ENCODE measurements at regions not wholly inside any gene's neighbourhood (a gene's known extent, or its start where the extent isn't known, plus 50 kb on each side); places are given as distances from the start of the nearest gene placed in this dataset.

DNA sequence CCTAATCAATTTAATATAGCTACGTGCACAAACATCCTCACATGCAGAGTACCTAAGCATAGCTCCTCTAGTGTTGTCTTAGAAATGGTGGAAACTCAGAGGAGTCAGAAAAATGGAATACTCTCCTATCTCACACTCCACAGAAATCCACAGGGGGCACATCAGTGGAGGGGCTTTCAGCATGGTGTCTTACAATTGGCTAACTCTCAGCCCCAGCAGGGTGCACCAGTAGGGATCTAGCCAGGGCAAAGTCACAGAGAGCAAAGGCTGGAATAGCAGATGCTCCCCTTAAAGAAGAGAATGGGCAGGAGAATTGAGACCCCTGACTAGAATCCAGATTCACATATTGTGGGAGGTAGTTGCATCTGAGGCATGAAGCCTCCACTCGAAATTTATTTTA is 135.7 kb downstream of the MAIP1 start:
- Histone ChIP-seq H3K9me3 (ENCODE audit: control insufficient read depth, insufficient read depth, low read depth, low read length) (no peaks in the 10 kb centered on the region), H3K9ac (ENCODE audit: insufficient read depth, low read length) (no peak overlapping the region), H3K4me3 (replicated peaks in 1 of 4; ENCODE audit: control extremely low read depth in 1 of 4, insufficient read depth in 1 of 4, low read depth in 3 of 4, low read length in 4 of 4) (no peak overlapping the region), H3K27ac (ENCODE audit: insufficient read depth, low read length) (no peak overlapping the region), H3K4me1 (ENCODE audit: control insufficient read depth, extremely low read depth, insufficient read depth, low read length) (no peaks in the 10 kb centered on the region), H3K4me2 (ENCODE audit: extremely low read depth, insufficient read depth, low read length) (no peak overlapping the region), H2AFZ (ENCODE audit: low read length) (no peak overlapping the region), H3K36me3 (ENCODE audit: control insufficient read depth, insufficient read depth, low read length) (no peaks in the 10 kb centered on the region), H3K79me2 (ENCODE audit: control insufficient read depth, insufficient read depth, low read length) (no peaks in the 10 kb centered on the region), H4K20me1 (ENCODE audit: control insufficient read depth, extremely low read depth, insufficient read depth, low read length) (no peaks in the 10 kb centered on the region), H3K27me3 (ENCODE audit: control insufficient read depth, insufficient read depth, low read length) (peaks cover 4% of the 10 kb centered on the region)
- DNase-seq (ENCODE audit: low read depth in 2 of 2) = no peak
- TF ChIP-seq, protein P1, sequence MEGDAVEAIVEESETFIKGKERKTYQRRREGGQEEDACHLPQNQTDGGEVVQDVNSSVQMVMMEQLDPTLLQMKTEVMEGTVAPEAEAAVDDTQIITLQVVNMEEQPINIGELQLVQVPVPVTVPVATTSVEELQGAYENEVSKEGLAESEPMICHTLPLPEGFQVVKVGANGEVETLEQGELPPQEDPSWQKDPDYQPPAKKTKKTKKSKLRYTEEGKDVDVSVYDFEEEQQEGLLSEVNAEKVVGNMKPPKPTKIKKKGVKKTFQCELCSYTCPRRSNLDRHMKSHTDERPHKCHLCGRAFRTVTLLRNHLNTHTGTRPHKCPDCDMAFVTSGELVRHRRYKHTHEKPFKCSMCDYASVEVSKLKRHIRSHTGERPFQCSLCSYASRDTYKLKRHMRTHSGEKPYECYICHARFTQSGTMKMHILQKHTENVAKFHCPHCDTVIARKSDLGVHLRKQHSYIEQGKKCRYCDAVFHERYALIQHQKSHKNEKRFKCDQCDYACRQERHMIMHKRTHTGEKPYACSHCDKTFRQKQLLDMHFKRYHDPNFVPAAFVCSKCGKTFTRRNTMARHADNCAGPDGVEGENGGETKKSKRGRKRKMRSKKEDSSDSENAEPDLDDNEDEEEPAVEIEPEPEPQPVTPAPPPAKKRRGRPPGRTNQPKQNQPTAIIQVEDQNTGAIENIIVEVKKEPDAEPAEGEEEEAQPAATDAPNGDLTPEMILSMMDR (conservative IDR thresholded peaks at IDR 0.05 in 1 of 2, IDR thresholded peaks at IDR 0.05 in 1 of 2; ENCODE audit: low read depth in 1 of 2, low read length in 2 of 2) = no peak
- no peak for TF ChIP-seq EZH2 (IDR thresholded peaks at IDR 0.05; ENCODE audit: low read length, missing control alignments)

GRCh38 chr2:200092235-200092634 is 136.9 kb downstream of the MAIP1 start:
- no peak overlapping the region for H3K9ac ChIP-seq (ENCODE audit: insufficient read depth, low read length)
- H3K36me3 ChIP-seq (ENCODE audit: control insufficient read depth, insufficient read depth, low read length) = no peaks in the 10 kb centered on the region

GRCh38 chr2:200095436-200095835 is 140.1 kb downstream of the MAIP1 start:
- H3K4me1 ChIP-seq (ENCODE audit: control insufficient read depth, extremely low read depth, insufficient read depth, low read length) = no peaks in the 10 kb centered on the region
- DNase-seq (ENCODE audit: low read depth in 2 of 2) = no peak
- H3K9me3 ChIP-seq (ENCODE audit: control insufficient read depth, insufficient read depth, low read depth, low read length) = no peaks in the 10 kb centered on the region
- H3K27ac ChIP-seq (ENCODE audit: insufficient read depth, low read length) = no peak overlapping the region
- no peaks in the 10 kb centered on the region for H3K36me3 ChIP-seq (ENCODE audit: control insufficient read depth, insufficient read depth, low read length)
- H4K20me1 ChIP-seq (ENCODE audit: control insufficient read depth, extremely low read depth, insufficient read depth, low read length) = no peaks in the 10 kb centered on the region
- H2AFZ ChIP-seq (ENCODE audit: low read length) = no peak overlapping the region
- no peak overlapping the region for H3K9ac ChIP-seq (ENCODE audit: insufficient read depth, low read length)
- no peak overlapping the region for H3K4me2 ChIP-seq (ENCODE audit: extremely low read depth, insufficient read depth, low read length)
- no peaks in the 10 kb centered on the region for H3K79me2 ChIP-seq (ENCODE audit: control insufficient read depth, insufficient read depth, low read length)
- no peaks in the 10 kb centered on the region for H3K27me3 ChIP-seq (ENCODE audit: control insufficient read depth, insufficient read depth, low read length)
- no peak overlapping the region for H3K4me3 ChIP-seq (replicated peaks in 1 of 4; ENCODE audit: control extremely low read depth in 1 of 4, insufficient read depth in 1 of 4, low read depth in 3 of 4, low read length in 4 of 4)
- no peak for TF ChIP-seq EZH2 (IDR thresholded peaks at IDR 0.05; ENCODE audit: low read length, missing control alignments)
- TF ChIP-seq, protein P1 (conservative IDR thresholded peaks at IDR 0.05 in 1 of 2, IDR thresholded peaks at IDR 0.05 in 1 of 2; ENCODE audit: low read depth in 1 of 2, low read length in 2 of 2) = no peak

More at GRCh38 chr2:200092235-200092634, 136.9 kb downstream of the MAIP1 start:
- Histone ChIP-seq H4K20me1 (ENCODE audit: control insufficient read depth, extremely low read depth, insufficient read depth, low read length) (no peaks in the 10 kb centered on the region), H3K4me1 (ENCODE audit: control insufficient read depth, extremely low read depth, insufficient read depth, low read length) (no peaks in the 10 kb centered on the region), H2AFZ (ENCODE audit: low read length) (no peak overlapping the region), H3K27me3 (ENCODE audit: control insufficient read depth, insufficient read depth, low read length) (peaks cover 4% of the 10 kb centered on the region), H3K79me2 (ENCODE audit: control insufficient read depth, insufficient read depth, low read length) (no peaks in the 10 kb centered on the region), H3K4me2 (ENCODE audit: extremely low read depth, insufficient read depth, low read length) (no peak overlapping the region), H3K4me3 (replicated peaks in 1 of 4; ENCODE audit: control extremely low read depth in 1 of 4, insufficient read depth in 1 of 4, low read depth in 3 of 4, low read length in 4 of 4) (no peak overlapping the region), H3K9me3 (ENCODE audit: control insufficient read depth, insufficient read depth, low read depth, low read length) (no peaks in the 10 kb centered on the region), H3K27ac (ENCODE audit: insufficient read depth, low read length) (no peak overlapping the region)
- no peak for DNase-seq (ENCODE audit: low read depth in 2 of 2)
- TF ChIP-seq, protein P1 (conservative IDR thresholded peaks at IDR 0.05 in 1 of 2, IDR thresholded peaks at IDR 0.05 in 1 of 2; ENCODE audit: low read depth in 1 of 2, low read length in 2 of 2) = no peak
- no peak for TF ChIP-seq EZH2 (IDR thresholded peaks at IDR 0.05; ENCODE audit: low read length, missing control alignments)

Data from fibroblast of lung (primary cell).